Esophagus squamous epithelium (tissue), 5 donors: ENCODE measurements at regions not wholly inside any gene's neighbourhood (a gene's known extent, or its start where the extent isn't known, plus 50 kb on each side); places are given as distances from the start of the nearest gene placed in this dataset.
"Not testable (repeated sequence)": the region's sequence is repeated elsewhere in the genome, so short reads cannot be mapped to it uniquely, and the experiment has no call there.

Experiments used
- DNase-seq: peaks from one replicate; lab custom pipeline; 2025; lab: John Stamatoyannopoulos, UW
- H3K27ac ChIP-seq, 4 donors: fragments of 200-600 bp; sonication (generic); one replicate each; pipeline ENCODE4 v1.5.1; 2016 to 2019; ENCODE audit warnings: mild to moderate bottlenecking in 1 of 4
- H3K27me3 ChIP-seq, 4 donors: fragments of 200-600 bp; sonication (generic); 1 replicate in 3 of 4; 2 replicates in 1 of 4; pipeline versions ENCODE4 v1.5.1 to v1.6.0; 2017 to 2021; ENCODE audit warnings: antibody characterized with exemption in 1 of 4
- H3K36me3 ChIP-seq, 3 donors: fragments of 200-600 bp; sonication (generic); one replicate each; pipeline ENCODE4 v1.5.1; 2016 to 2019
- H3K4me1 ChIP-seq, 3 donors: fragments of 200-600 bp; sonication (generic); one replicate each; pipeline ENCODE4 v1.5.1; 2017 to 2019
- H3K4me3 ChIP-seq, 4 donors: fragments of 200-600 bp; sonication (generic); 1 replicate in 3 of 4; 2 replicates in 1 of 4; pipeline ENCODE4 v1.5.1; 2016 to 2019; ENCODE audit warnings: mild to moderate bottlenecking in 2 of 4, moderate library complexity in 1 of 4
- H3K9me3 ChIP-seq, 3 donors: fragments of 200-600 bp; sonication (generic); one replicate each; pipeline ENCODE4 v1.5.1; 2016 to 2019
- POLR2A ChIP-seq, 4 donors: fragments of 450-650 bp; IDR thresholded peaks; one replicate each; pipeline ENCODE4 v1.6.1; 2017; ENCODE audit warnings: antibody characterized with exemption in 4 of 4, mild to moderate bottlenecking in 4 of 4, moderate library complexity in 3 of 4
- WGBS, 2 donors: methylation state at CpG; one replicate each; pipeline ENCODE4 v1.1.5; 2018; 5-methylcytosine and 5-hydroxymethylcytosine counted together
- intact Hi-C: fragments of 100-400 bp; cut with DNase I; formaldehyde crosslinking; loops from one replicate; pipeline ENCODE4 v1.15.0; 2022
- TF ChIP-seq, protein P1 (sequence below), 6 experiments: fragments of 450-650 bp in 4 of 6; fragments of 200-600 bp in 2 of 6; sonication (generic) in 2 of 6; IDR thresholded peaks; one replicate each; pipeline ENCODE4 v1.5.1; 2016 to 2019; ENCODE audit warnings: antibody characterized with exemption in 6 of 6, mild to moderate bottlenecking in 4 of 6, moderate library complexity in 4 of 6
- donor health status: DM: yes; HTN: yes; CAD: no.

DNA sequence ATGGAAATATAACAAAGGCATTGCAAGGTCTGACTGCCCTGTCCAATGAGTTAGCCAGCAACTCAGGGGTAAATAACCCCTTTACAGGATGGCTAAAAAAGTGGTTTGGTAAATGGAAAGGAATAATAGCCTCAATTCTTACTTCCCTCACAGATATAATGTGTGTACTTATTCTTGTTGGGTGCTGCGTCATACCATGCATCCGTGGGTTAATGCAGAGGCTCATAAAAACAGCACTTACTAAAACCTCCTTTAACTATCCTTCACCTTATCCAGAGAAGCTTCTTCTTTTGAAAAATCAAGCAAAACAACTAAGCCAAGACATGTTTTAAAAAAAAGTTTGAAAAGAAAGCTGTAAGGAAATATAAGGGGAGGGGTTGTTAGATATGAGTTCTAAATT lies 301.0 kb downstream of the PAPSS1 start:
- Histone ChIP-seq H3K27ac (peak overlapping the region in 1 of 4 donors; percentile 25), H3K27me3 (no peaks in the 10 kb centered on the region), H3K36me3 (no peaks in the 10 kb centered on the region), H3K4me1 (no peaks in the 10 kb centered on the region), H3K4me3 (no peak overlapping the region), H3K9me3 (no peaks in the 10 kb centered on the region)
- intact Hi-C loops = no loop called here
- TF ChIP-seq, protein P1, sequence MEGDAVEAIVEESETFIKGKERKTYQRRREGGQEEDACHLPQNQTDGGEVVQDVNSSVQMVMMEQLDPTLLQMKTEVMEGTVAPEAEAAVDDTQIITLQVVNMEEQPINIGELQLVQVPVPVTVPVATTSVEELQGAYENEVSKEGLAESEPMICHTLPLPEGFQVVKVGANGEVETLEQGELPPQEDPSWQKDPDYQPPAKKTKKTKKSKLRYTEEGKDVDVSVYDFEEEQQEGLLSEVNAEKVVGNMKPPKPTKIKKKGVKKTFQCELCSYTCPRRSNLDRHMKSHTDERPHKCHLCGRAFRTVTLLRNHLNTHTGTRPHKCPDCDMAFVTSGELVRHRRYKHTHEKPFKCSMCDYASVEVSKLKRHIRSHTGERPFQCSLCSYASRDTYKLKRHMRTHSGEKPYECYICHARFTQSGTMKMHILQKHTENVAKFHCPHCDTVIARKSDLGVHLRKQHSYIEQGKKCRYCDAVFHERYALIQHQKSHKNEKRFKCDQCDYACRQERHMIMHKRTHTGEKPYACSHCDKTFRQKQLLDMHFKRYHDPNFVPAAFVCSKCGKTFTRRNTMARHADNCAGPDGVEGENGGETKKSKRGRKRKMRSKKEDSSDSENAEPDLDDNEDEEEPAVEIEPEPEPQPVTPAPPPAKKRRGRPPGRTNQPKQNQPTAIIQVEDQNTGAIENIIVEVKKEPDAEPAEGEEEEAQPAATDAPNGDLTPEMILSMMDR (IDR thresholded peaks at IDR 0.05) = no peak
- TF ChIP-seq POLR2A (IDR thresholded peaks at IDR 0.05) = no peak
- WGBS, 2 donors = 19 to 54% methylated on average over 2 of the region's 2 CpGs
- no peak for DNase-seq

DNA sequence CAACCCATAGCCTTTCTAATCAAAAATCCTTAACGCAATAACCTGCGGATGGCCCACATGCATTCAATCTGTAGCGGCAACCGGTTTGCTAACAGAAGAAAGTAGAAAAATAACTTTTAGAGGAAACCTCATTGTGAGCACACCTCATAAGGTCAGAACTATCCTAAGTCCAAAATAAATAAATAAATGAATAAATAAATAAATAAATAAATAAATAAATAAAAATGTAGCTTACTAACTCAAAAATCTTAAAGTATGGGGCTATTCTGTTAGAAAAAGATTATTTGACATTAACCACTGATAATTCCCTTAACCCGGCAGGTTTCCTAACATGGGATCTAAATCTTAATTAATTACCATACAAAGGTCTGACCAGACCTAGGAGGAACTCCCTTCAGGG lies 304.5 kb downstream of the PAPSS1 start:
- 96 to 99% methylated on average over 5 of the region's 5 CpGs for WGBS, 2 donors
- DNase-seq, H3K4me3 ChIP-seq, H3K9me3 ChIP-seq, H3K36me3 ChIP-seq, H3K27ac ChIP-seq, H3K27me3 ChIP-seq, intact Hi-C loops, H3K4me1 ChIP-seq: not testable (repeated sequence)

DNA sequence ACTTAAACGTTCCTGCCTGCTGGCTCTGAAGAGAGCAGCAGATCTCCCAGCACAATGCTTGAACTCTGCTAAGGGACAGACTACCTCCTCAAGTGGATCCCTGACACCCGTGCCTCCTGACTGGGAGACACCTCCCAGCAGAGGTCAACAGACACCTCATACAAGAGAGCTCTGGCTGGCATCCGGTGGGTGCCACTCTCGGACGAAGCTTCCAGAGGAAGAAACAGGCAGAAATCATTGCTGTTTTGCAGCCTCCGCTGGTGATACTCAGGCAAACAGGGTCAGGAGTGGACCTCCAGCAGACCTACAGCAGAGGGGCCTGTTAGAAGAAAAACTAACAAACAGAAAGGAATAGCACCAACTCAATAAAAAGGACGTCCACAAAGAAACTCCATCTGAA lies 310.2 kb downstream of the PAPSS1 start:
- H3K36me3 ChIP-seq, H3K27ac ChIP-seq, H3K27me3 ChIP-seq, H3K4me3 ChIP-seq, DNase-seq, H3K4me1 ChIP-seq, H3K9me3 ChIP-seq, intact Hi-C loops: not testable (repeated sequence)
- 88 to 94% methylated on average over 2 to 4 of the region's 7 CpGs for WGBS, 2 donors

DNA sequence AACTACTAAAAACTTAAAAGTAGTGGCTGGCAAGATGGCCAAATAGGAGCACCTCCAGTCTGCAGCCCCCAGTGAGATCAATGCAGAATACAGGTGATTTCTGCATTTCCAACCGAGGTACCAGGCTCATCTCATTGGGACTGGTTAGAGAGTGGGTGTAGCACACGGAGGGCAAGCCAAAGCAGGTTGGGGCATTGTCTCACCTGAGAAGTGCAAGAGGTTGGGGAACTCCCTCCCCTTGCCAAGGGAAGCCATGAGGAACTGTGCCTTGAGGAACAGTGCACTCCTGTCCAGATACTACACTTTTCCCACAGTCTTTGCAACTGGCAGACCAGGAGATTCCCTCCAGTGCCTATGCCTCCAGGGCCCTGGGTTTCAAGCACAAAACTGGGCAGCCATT lies 311.1 kb downstream of the PAPSS1 start:
- Histone ChIP-seq H3K4me1 (peaks cover 0 to 4% (median 0%) of the 10 kb centered on the region in 3 donors), H3K36me3 (no peaks in the 10 kb centered on the region), H3K27ac (no peak overlapping the region), H3K4me3 (no peak overlapping the region), H3K27me3 (no peaks in the 10 kb centered on the region), H3K9me3 (peaks cover 0 to 6% (median 0%) of the 10 kb centered on the region in 3 donors)
- TF ChIP-seq POLR2A (IDR thresholded peaks at IDR 0.05) = no peak
- TF ChIP-seq, protein P1 (IDR thresholded peaks at IDR 0.05) = no peak
- WGBS, 2 donors = 29 to 41% methylated on average over 2 of the region's 2 CpGs
- intact Hi-C loops = no loop called here
- no peak for DNase-seq

DNA sequence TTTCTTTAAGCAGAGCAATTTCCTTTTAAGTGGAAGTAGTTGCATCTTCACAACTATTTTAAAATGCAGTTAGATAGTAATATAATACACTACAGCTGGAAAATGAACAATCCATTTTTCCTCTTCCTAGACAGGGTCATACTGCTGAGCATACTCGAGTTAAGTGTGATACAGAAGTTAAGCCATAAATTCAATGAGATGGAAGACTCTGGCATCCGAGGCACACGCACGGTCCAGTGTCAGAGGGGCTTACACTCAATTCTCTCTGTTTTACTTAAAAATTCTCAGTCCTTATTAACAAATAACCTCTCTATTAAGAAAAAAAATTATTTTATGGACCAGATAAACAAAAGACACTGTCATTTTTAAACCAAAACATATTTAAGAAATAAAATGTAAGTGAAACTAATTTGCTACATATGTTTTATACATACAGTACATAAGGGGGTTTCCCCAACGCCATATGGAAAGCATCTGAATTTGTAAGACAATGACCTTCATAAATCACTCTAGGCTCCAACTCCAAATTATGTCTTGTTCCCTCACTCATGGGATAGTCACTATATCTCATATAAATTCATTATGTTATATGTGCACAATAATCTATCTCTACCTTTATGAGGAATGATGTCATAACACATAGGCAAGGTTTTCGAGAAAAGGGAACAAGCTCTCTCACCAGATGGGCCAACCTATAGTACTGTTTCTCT lies 315.3 kb downstream of the PAPSS1 start:
- H3K9me3 ChIP-seq = no peaks in the 10 kb centered on the region
- intact Hi-C loops = no loop called here
- WGBS, 2 donors = 73 to 86% methylated on average over 6 of the region's 6 CpGs
- no peak overlapping the region for H3K4me3 ChIP-seq
- TF ChIP-seq, protein P1 (IDR thresholded peaks at IDR 0.05) = no peak
- TF ChIP-seq POLR2A (IDR thresholded peaks at IDR 0.05) = no peak
- no peak overlapping the region for H3K27ac ChIP-seq
- H3K27me3 ChIP-seq = no peaks in the 10 kb centered on the region
- no peaks in the 10 kb centered on the region for H3K36me3 ChIP-seq
- no peak for DNase-seq
- peaks cover 0 to 8% (median 0%) of the 10 kb centered on the region in 3 donors for H3K4me1 ChIP-seq

DNA sequence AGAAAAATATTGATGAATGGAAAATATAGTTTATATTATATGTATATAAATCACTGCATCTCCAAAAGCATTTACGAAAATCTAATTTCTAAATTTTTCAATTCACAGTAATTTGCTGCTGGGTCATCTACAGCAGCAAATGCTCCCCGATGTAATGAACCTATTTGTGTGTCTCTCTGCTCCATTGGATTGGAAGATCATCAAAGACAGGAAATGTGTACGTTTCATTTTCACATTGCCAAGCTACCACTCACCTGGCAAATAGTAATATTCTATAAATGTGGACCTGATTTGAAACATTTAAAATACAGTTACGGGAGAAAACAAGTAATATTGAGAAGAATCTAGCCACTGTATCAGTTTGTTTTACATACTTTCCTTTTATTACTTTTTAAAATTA lies 317.7 kb downstream of the PAPSS1 start:
- WGBS, 2 donors = 44 to 81% methylated on average over 4 of the region's 4 CpGs
- H3K9me3 ChIP-seq = no peaks in the 10 kb centered on the region
- no peak overlapping the region for H3K27ac ChIP-seq
- peaks cover 0 to 4% (median 0%) of the 10 kb centered on the region in 3 donors for H3K4me1 ChIP-seq
- no peak overlapping the region for H3K4me3 ChIP-seq
- no peaks in the 10 kb centered on the region for H3K36me3 ChIP-seq
- DNase-seq = no peak
- TF ChIP-seq, protein P1 (IDR thresholded peaks at IDR 0.05) = no peak
- no peak for TF ChIP-seq POLR2A (IDR thresholded peaks at IDR 0.05)
- intact Hi-C loops = no loop called here
- H3K27me3 ChIP-seq = no peaks in the 10 kb centered on the region
